K562 (cell line): ENCODE measurements at regions not wholly inside any gene's neighbourhood (a gene's known extent, or its start where the extent isn't known, plus 50 kb on each side); places are given as distances from the start of the nearest gene placed in this dataset.

Experiments used
- ATAC-seq: fragments of 200-7000 bp; cut with Tn5 transposase; 3 replicates; pipeline ENCODE4 v1.9.1; 2020; ENCODE audit warnings: moderate library complexity
- BruUV-seq: library from RNA; stranded (reverse); fragments of 400-500 nt; replicated peaks from 2 replicates; lab custom pipeline; 2021; lab: Mats Ljungman, UMichigan
- CTCF ChIA-PET: fragments of 300-600 bp; formaldehyde crosslinking; extraction: SDS; loops from one replicate; lab custom pipeline; 2021; ENCODE audit warnings: low intra/inter-chr PET ratio; lab: Yijun Ruan, JAX
- POLR2A ChIA-PET: fragments of 300-600, 350-650 bp; sonication (Branson Sonifier 250); formaldehyde crosslinking; extraction: SDS; loops from one replicate; lab custom pipeline; 2021; ENCODE audit warnings: antibody characterized with exemption, inconsistent platforms; lab: Yijun Ruan, JAX
- DNase-seq, 4 experiments: peaks; one replicate each; pipeline versions ENCODE4 v3.0.0 to v3.0.0-alpha.2; 2011 to 2018; ENCODE audit warnings: low spot score in 3 of 4, mixed read lengths in 3 of 4; ENCODE audit errors: extremely low read depth in 1 of 4
- FAIRE-seq: peaks from 2 replicates; lab custom pipeline; 2011; peaks lifted over from hg19 to GRCh38; lab: Jason Lieb, UNC
- H2AFZ ChIP-seq: 2 replicates; pipeline ENCODE4 v1.6.0; 2011; ENCODE audit warnings: low read depth, low read length, control low read depth, inconsistent platforms
- H3K27ac ChIP-seq: fragments of 200-600 bp; 3 replicates; pipeline ENCODE4 v1.8.0; 2011; ENCODE audit warnings: low read depth, mild to moderate bottlenecking, control low read depth, inconsistent platforms, low read length, moderate library complexity, mixed read lengths; ENCODE audit errors: extremely low read depth
- H3K27me3 ChIP-seq, 2 experiments: fragments of 300-600 bp in 1 of 2; 2 replicates in 1 of 2; 3 replicates in 1 of 2; pipeline versions ENCODE4 v1.6.0 to v1.8.0; 2011; ENCODE audit warnings: inconsistent platforms in 2 of 2, low read length in 2 of 2, mild to moderate bottlenecking in 1 of 2, mixed read lengths in 1 of 2, moderate library complexity in 1 of 2; ENCODE audit not compliant: control insufficient read depth in 2 of 2, insufficient read depth in 2 of 2
- H3K36me3 ChIP-seq: fragments of 300-600 bp; 3 replicates; pipeline ENCODE4 v1.8.0; 2011; ENCODE audit warnings: mild to moderate bottlenecking, low read length, inconsistent platforms; ENCODE audit not compliant: control insufficient read depth, insufficient read depth
- H3K4me1 ChIP-seq, 2 experiments: fragments of 200-600 bp in 1 of 2; replicated peaks in 1 of 2; 2 replicates in 1 of 2; 3 replicates in 1 of 2; pipeline versions ENCODE4 v1.5.1 to v1.8.0; 2011; ENCODE audit warnings: inconsistent platforms in 2 of 2, low read length in 2 of 2, mild to moderate bottlenecking in 1 of 2, mixed read lengths in 1 of 2, moderate library complexity in 1 of 2; ENCODE audit not compliant: control insufficient read depth in 2 of 2, insufficient read depth in 2 of 2
- H3K4me2 ChIP-seq: 2 replicates; pipeline ENCODE4 v1.6.1; 2011; ENCODE audit warnings: low read length, control low read depth, inconsistent platforms, mixed read lengths; ENCODE audit not compliant: insufficient read depth
- H3K4me3 ChIP-seq: fragments of 200-600 bp; sonication (generic), shearing (Covaris generic); 2 replicates; pipeline ENCODE4 v1.5.1; 2016; ENCODE audit warnings: control low read depth, inconsistent platforms
- H3K79me2 ChIP-seq: fragments of 200-600 bp; 3 replicates; pipeline ENCODE4 v1.8.0; 2011; ENCODE audit warnings: low read length, inconsistent platforms; ENCODE audit not compliant: control insufficient read depth, insufficient read depth
- H3K9ac ChIP-seq, 2 experiments: 2 replicates each; pipeline versions ENCODE4 v1.6.0 to v1.6.1; 2011; ENCODE audit warnings: low read depth in 2 of 2, low read length in 2 of 2, control low read depth in 1 of 2, inconsistent platforms in 1 of 2, mild to moderate bottlenecking in 1 of 2, mixed read lengths in 1 of 2; ENCODE audit not compliant: insufficient read depth in 1 of 2
- H3K9me1 ChIP-seq: one replicate; pipeline ENCODE4 v1.6.0; 2011; ENCODE audit warnings: inconsistent platforms, mild to moderate bottlenecking, low read length, moderate library complexity; ENCODE audit not compliant: control insufficient read depth, insufficient read depth
- H3K9me3 ChIP-seq: replicated peaks from 2 replicates; pipeline ENCODE4 v1.5.1; 2011; ENCODE audit warnings: low read depth, low read length, inconsistent platforms; ENCODE audit not compliant: control insufficient read depth, insufficient read depth
- H4K20me1 ChIP-seq: replicated peaks from 2 replicates; pipeline ENCODE4 v1.6.1; 2011; ENCODE audit warnings: low read length, inconsistent platforms, mixed read lengths; ENCODE audit not compliant: control insufficient read depth, insufficient read depth
- BCLAF1 ChIP-seq, 2 experiments: fragments of 450-650 bp in 1 of 2; IDR thresholded peaks; 2 replicates each; pipeline ENCODE4 v1.6.1; 2011 to 2017; ENCODE audit warnings: low read depth in 2 of 2, antibody characterized with exemption in 1 of 2, borderline replicate concordance in 1 of 2, low read length in 1 of 2, mild to moderate bottlenecking in 1 of 2, mixed read lengths in 1 of 2; ENCODE audit not compliant: control insufficient read depth in 1 of 2
- CBX5 ChIP-seq: IDR thresholded peaks from 2 replicates; pipeline ENCODE4 v1.6.1; 2014; ENCODE audit warnings: low read depth, borderline replicate concordance
- COPS2 ChIP-seq: fragments of 450-650 bp; conservative IDR thresholded peaks from 2 replicates; pipeline ENCODE4 v1.6.1; 2016; ENCODE audit warnings: mild to moderate bottlenecking, moderate library complexity
- FIP1L1 ChIP-seq: fragments of 200-400 bp; formaldehyde crosslinking; IDR thresholded peaks from 2 replicates; pipeline ENCODE4 v1.6.1; 2018; ENCODE audit warnings: mild to moderate bottlenecking, low read depth, low read length; ENCODE audit not compliant: poor library complexity, severe bottlenecking
- GTF2A2 ChIP-seq: IDR thresholded peaks from 2 replicates; pipeline ENCODE4 v1.6.1; 2016; ENCODE audit warnings: mild to moderate bottlenecking, missing genetic modification characterization, missing compliant biosample characterization
- HDAC8 ChIP-seq: fragments of 450-650 bp; IDR thresholded peaks from 2 replicates; pipeline ENCODE4 v1.6.1; 2016; ENCODE audit warnings: mild to moderate bottlenecking, missing genetic modification characterization, moderate library complexity, missing compliant biosample characterization
- HLTF ChIP-seq: fragments of 450-650 bp; IDR thresholded peaks from 2 replicates; pipeline ENCODE4 v1.6.1; 2016
- LCOR ChIP-seq: sonication (generic); formaldehyde crosslinking; IDR thresholded peaks from 2 replicates; pipeline ENCODE4 v1.8.0; 2022; ENCODE audit warnings: mild to moderate bottlenecking, missing genetic modification reagents
- NR2C2 ChIP-seq, 2 experiments: fragments of 200-800 bp in 1 of 2; sonication (Bioruptor generic) in 1 of 2; sonication (generic) in 1 of 2; formaldehyde crosslinking in 1 of 2; IDR thresholded peaks; 2 replicates each; pipeline versions ENCODE4 v1.6.1 to v1.8.0; 2016 to 2022; ENCODE audit warnings: mild to moderate bottlenecking in 1 of 2, missing compliant biosample characterization in 1 of 2, missing genetic modification characterization in 1 of 2, missing genetic modification reagents in 1 of 2
- PCBP1 ChIP-seq: fragments of 200-400 bp; formaldehyde crosslinking; IDR thresholded peaks from 2 replicates; pipeline ENCODE4 v1.6.1; 2018; ENCODE audit warnings: mild to moderate bottlenecking, low read depth, low read length; ENCODE audit not compliant: poor library complexity, severe bottlenecking
- PHB2 ChIP-seq: fragments of 450-650 bp; IDR thresholded peaks from 2 replicates; pipeline ENCODE4 v1.6.1; 2017; ENCODE audit warnings: low read depth
- PYGO2 ChIP-seq: fragments of 450-650 bp; IDR thresholded peaks from 2 replicates; pipeline ENCODE4 v1.6.1; 2016; ENCODE audit warnings: mild to moderate bottlenecking, missing genetic modification characterization, moderate library complexity, missing compliant biosample characterization
- TEAD2 ChIP-seq: fragments of 450-650 bp; IDR thresholded peaks from 2 replicates; pipeline ENCODE4 v1.6.1; 2016; ENCODE audit warnings: missing genetic modification characterization, control low read depth, missing compliant biosample characterization
- WGBS: fragments of 100-300 bp; shearing (Covaris generic); methylation state at CpG from one replicate; pipeline ENCODE4 v1.1.6; 2016; ENCODE audit warnings: low coverage, mixed read lengths; ENCODE audit not compliant: insufficient coverage; ENCODE audit errors: missing lambda C conversion rate; 5-methylcytosine and 5-hydroxymethylcytosine counted together
- in situ Hi-C: fragments of 300-500 bp; cut with MboI; formaldehyde crosslinking; loops from 4 replicates; pipeline ENCODE4 v1.15.0; 2018; ENCODE audit warnings: inconsistent platforms, mixed read lengths
- intact Hi-C: fragments of 100-400 bp; cut with micrococcal nuclease; formaldehyde crosslinking; loops from 2 replicates; pipeline ENCODE4 v1.14.2; 2022

GRCh38 chr6:9266741-9267140, 831.4 kb upstream of the SLC35B3 start:
- WGBS = 0% methylated on average over 1 of the region's 1 CpG
- in situ Hi-C loops (no loop called here), intact Hi-C loops (no loop called here)
- no peak for FAIRE-seq
- no peaks in the 10 kb centered on the region for H3K27me3 ChIP-seq
- POLR2A ChIA-PET = no interaction called here
- no peak overlapping the region for H2AFZ ChIP-seq
- no peaks in the 10 kb centered on the region for H3K9me3 ChIP-seq
- TF ChIP-seq COPS2 = no peak
- no peak for TF ChIP-seq PCBP1
- no peak for TF ChIP-seq HLTF
- no peak for TF ChIP-seq NR2C2 (CRISPR knock-in tag; IDR thresholded peaks at IDR 0.05)
- TF ChIP-seq NR2C2 (tag; IDR thresholded peaks at IDR 0.05) = no peak
- no peak for TF ChIP-seq TEAD2 (tag)
- no peak for TF ChIP-seq FIP1L1
- no peak for TF ChIP-seq PHB2
- TF ChIP-seq LCOR (CRISPR knock-in tag) = no peak
- TF ChIP-seq HDAC8 = no peak
- TF ChIP-seq CBX5 = no peak
- no peak for TF ChIP-seq BCLAF1 (IDR thresholded peaks at IDR 0.05; ENCODE audit: borderline replicate concordance in 1 of 2, control insufficient read depth in 1 of 2, low read depth in 2 of 2, low read length in 1 of 2)
- no peak for TF ChIP-seq GTF2A2
- no peak for TF ChIP-seq PYGO2 (tag)
- no peak for DNase-seq
- BruUV-seq = no TSS peak
- no peak overlapping the region for H3K4me2 ChIP-seq
- ATAC-seq = no peak
- no peak overlapping the region for H3K27ac ChIP-seq
- H3K4me1 ChIP-seq = no peaks in the 10 kb centered on the region
- H3K79me2 ChIP-seq = no peaks in the 10 kb centered on the region
- H3K4me3 ChIP-seq = no peak overlapping the region
- H3K9me1 ChIP-seq = no peaks in the 10 kb centered on the region
- no peaks in the 10 kb centered on the region for H3K36me3 ChIP-seq
- CTCF ChIA-PET = no interaction called here
- H3K9ac ChIP-seq = no peak overlapping the region
- H4K20me1 ChIP-seq = no peaks in the 10 kb centered on the region
